Activated T-cell treated with anti-CD3 and anti-CD28 coated beads, Interleukin-2, amount 50 U/mL, for 24 hours (primary cell): ENCODE measurements at regions not wholly inside any gene's neighbourhood (a gene's known extent, or its start where the extent isn't known, plus 50 kb on each side); places are given as distances from the start of the nearest gene placed in this dataset.

Experiments
- DNase-seq: peaks from one replicate; pipeline ENCODE4 v3.0.0-alpha.2; 2020
- H3K27ac Mint-ChIP-seq: 2 replicates; pipeline ENCODE4 v1.8.0; 2020; ENCODE audit warnings: mild to moderate bottlenecking, mixed read lengths
- H3K27me3 Mint-ChIP-seq: 2 replicates; pipeline ENCODE4 v1.8.0; 2020; ENCODE audit warnings: mixed read lengths
- H3K36me3 Mint-ChIP-seq: 2 replicates; pipeline ENCODE4 v1.8.0; 2020; ENCODE audit warnings: low read depth, mixed read lengths
- H3K4me1 Mint-ChIP-seq: 2 replicates; pipeline ENCODE4 v1.8.0; 2020; ENCODE audit warnings: low read depth, mixed read lengths
- H3K4me3 Mint-ChIP-seq: 2 replicates; pipeline ENCODE4 v1.8.0; 2020; ENCODE audit warnings: mild to moderate bottlenecking, moderate library complexity, mixed read lengths
- H3K9me3 Mint-ChIP-seq: 2 replicates; pipeline ENCODE4 v1.8.0; 2020; ENCODE audit warnings: mixed read lengths

GRCh38 chr5:168184103-168184502 lies 107.3 kb upstream of the WWC1 start:
- no peak for DNase-seq
- Mint-ChIP-seq H3K36me3 (no peaks in the 10 kb centered on the region), H3K9me3 (no peaks in the 10 kb centered on the region), H3K27ac (no peak overlapping the region), H3K4me1 (no peaks in the 10 kb centered on the region), H3K27me3 (peaks cover 2% of the 10 kb centered on the region), H3K4me3 (no peak overlapping the region)

- H3K9me3 Mint-ChIP-seq, result no peaks in the 10 kb centered on the region
- H3K36me3 Mint-ChIP-seq, result no peaks in the 10 kb centered on the region
- no peak for DNase-seq
- no peaks in the 10 kb centered on the region for H3K4me1 Mint-ChIP-seq
- peaks cover 2% of the 10 kb centered on the region for H3K27me3 Mint-ChIP-seq
- H3K4me3 Mint-ChIP-seq, result no peak overlapping the region
- no peak overlapping the region for H3K27ac Mint-ChIP-seq
Observed at GRCh38 chr5:168186289-168187074, 105.0 kb upstream of the WWC1 start.

GRCh38 chr5:168187614-168188013 lies 103.8 kb upstream of the WWC1 start:
- H3K9me3 Mint-ChIP-seq, result no peaks in the 10 kb centered on the region
- no peak for DNase-seq
- H3K36me3 Mint-ChIP-seq, result no peaks in the 10 kb centered on the region
- H3K27ac Mint-ChIP-seq, result no peak overlapping the region
- no peaks in the 10 kb centered on the region for H3K4me1 Mint-ChIP-seq
- H3K27me3 Mint-ChIP-seq, result peaks cover 2% of the 10 kb centered on the region
- H3K4me3 Mint-ChIP-seq, result no peak overlapping the region

GRCh38 chr5:168188182-168188581 lies 103.3 kb upstream of the WWC1 start:
- H3K9me3 Mint-ChIP-seq, result no peaks in the 10 kb centered on the region
- H3K27me3 Mint-ChIP-seq, result peaks cover 2% of the 10 kb centered on the region
- H3K36me3 Mint-ChIP-seq, result no peaks in the 10 kb centered on the region
- no peak overlapping the region for H3K4me3 Mint-ChIP-seq
- no peak for DNase-seq
- H3K27ac Mint-ChIP-seq, result no peak overlapping the region
- no peaks in the 10 kb centered on the region for H3K4me1 Mint-ChIP-seq

- no peak for DNase-seq
- Mint-ChIP-seq H3K36me3 (no peaks in the 10 kb centered on the region), H3K4me3 (no peak overlapping the region), H3K9me3 (no peaks in the 10 kb centered on the region), H3K27ac (no peak overlapping the region), H3K27me3 (peaks cover 15% of the 10 kb centered on the region), H3K4me1 (peaks cover 1% of the 10 kb centered on the region)
Observed at GRCh38 chr5:168192120-168192519, 99.3 kb upstream of the WWC1 start.

GRCh38 chr5:168193493-168194250 lies 97.8 kb upstream of the WWC1 start:
- Mint-ChIP-seq H3K4me1 (peaks cover 1% of the 10 kb centered on the region), H3K4me3 (no peak overlapping the region), H3K36me3 (no peaks in the 10 kb centered on the region), H3K27ac (no peak overlapping the region), H3K9me3 (no peaks in the 10 kb centered on the region), H3K27me3 (peaks cover 15% of the 10 kb centered on the region)
- DNase-seq, result no peak

GRCh38 chr5:168195110-168195509 lies 96.3 kb upstream of the WWC1 start:
- DNase-seq, result no peak
- H3K4me3 Mint-ChIP-seq, result no peak overlapping the region
- H3K9me3 Mint-ChIP-seq, result no peaks in the 10 kb centered on the region
- H3K27ac Mint-ChIP-seq, result no peak overlapping the region
- H3K27me3 Mint-ChIP-seq, result peaks cover 13% of the 10 kb centered on the region
- H3K36me3 Mint-ChIP-seq, result no peaks in the 10 kb centered on the region
- H3K4me1 Mint-ChIP-seq, result peaks cover 1% of the 10 kb centered on the region

- H3K9me3 Mint-ChIP-seq, result no peaks in the 10 kb centered on the region
- H3K4me3 Mint-ChIP-seq, result no peak overlapping the region
- H3K27me3 Mint-ChIP-seq, result peaks cover 13% of the 10 kb centered on the region
- H3K36me3 Mint-ChIP-seq, result no peaks in the 10 kb centered on the region
- H3K27ac Mint-ChIP-seq, result no peak overlapping the region
- H3K4me1 Mint-ChIP-seq, result peaks cover 1% of the 10 kb centered on the region
- no peak for DNase-seq
Observed at GRCh38 chr5:168198359-168198758, 93.1 kb upstream of the WWC1 start.

- DNase-seq, result no peak
- H3K4me1 Mint-ChIP-seq, result no peaks in the 10 kb centered on the region
- H3K9me3 Mint-ChIP-seq, result no peaks in the 10 kb centered on the region
- H3K27me3 Mint-ChIP-seq, result no peaks in the 10 kb centered on the region
- H3K27ac Mint-ChIP-seq, result no peak overlapping the region
- no peak overlapping the region for H3K4me3 Mint-ChIP-seq
- no peaks in the 10 kb centered on the region for H3K36me3 Mint-ChIP-seq
Observed at GRCh38 chr5:168202996-168203395, 88.4 kb upstream of the WWC1 start.

- no peak for DNase-seq
- Mint-ChIP-seq H3K27ac (no peak overlapping the region), H3K4me1 (no peaks in the 10 kb centered on the region), H3K36me3 (no peaks in the 10 kb centered on the region), H3K9me3 (no peaks in the 10 kb centered on the region), H3K4me3 (no peak overlapping the region), H3K27me3 (no peaks in the 10 kb centered on the region)
Observed at GRCh38 chr5:168204165-168204564, 87.3 kb upstream of the WWC1 start.

- H3K27me3 Mint-ChIP-seq, result no peaks in the 10 kb centered on the region
- no peak for DNase-seq
- no peaks in the 10 kb centered on the region for H3K36me3 Mint-ChIP-seq
- no peak overlapping the region for H3K4me3 Mint-ChIP-seq
- no peaks in the 10 kb centered on the region for H3K4me1 Mint-ChIP-seq
- H3K27ac Mint-ChIP-seq, result no peak overlapping the region
- H3K9me3 Mint-ChIP-seq, result no peaks in the 10 kb centered on the region
Observed at GRCh38 chr5:168207450-168208029, 83.9 kb upstream of the WWC1 start.

GRCh38 chr5:168209244-168209995 lies 82.0 kb upstream of the WWC1 start:
- no peak for DNase-seq
- Mint-ChIP-seq H3K27me3 (peaks cover 5% of the 10 kb centered on the region), H3K27ac (no peak overlapping the region), H3K4me1 (no peaks in the 10 kb centered on the region), H3K36me3 (no peaks in the 10 kb centered on the region), H3K4me3 (no peak overlapping the region), H3K9me3 (no peaks in the 10 kb centered on the region)

- Mint-ChIP-seq H3K27ac (no peak overlapping the region), H3K4me1 (no peaks in the 10 kb centered on the region), H3K4me3 (no peak overlapping the region), H3K36me3 (no peaks in the 10 kb centered on the region), H3K9me3 (no peaks in the 10 kb centered on the region), H3K27me3 (peaks cover 5% of the 10 kb centered on the region)
- DNase-seq, result no peak
Observed at GRCh38 chr5:168209997-168210396, 81.4 kb upstream of the WWC1 start.

GRCh38 chr5:168211245-168211644 lies 80.2 kb upstream of the WWC1 start:
- Mint-ChIP-seq H3K4me1 (peaks cover 3% of the 10 kb centered on the region), H3K4me3 (no peak overlapping the region), H3K27me3 (peaks cover 5% of the 10 kb centered on the region), H3K27ac (no peak overlapping the region), H3K9me3 (no peaks in the 10 kb centered on the region), H3K36me3 (no peaks in the 10 kb centered on the region)
- no peak for DNase-seq
